LNCaP clone FGC (cell line): ENCODE measurements at regions not wholly inside any gene's neighbourhood (a gene's known extent, or its start where the extent isn't known, plus 50 kb on each side); places are given as distances from the start of the nearest gene placed in this dataset.
"Not testable (repeated sequence)": the region's sequence is repeated elsewhere in the genome, so short reads cannot be mapped to it uniquely, and the experiment has no call there.

Experiments
- DNase-seq: peaks from one replicate; pipeline ENCODE4 v3.0.0-alpha.2; 2011; ENCODE audit warnings: low read depth
- H3K4me3 ChIP-seq: 2 replicates; pipeline ENCODE4 v1.5.1; 2011; ENCODE audit warnings: mild to moderate bottlenecking, low read depth, low read length, control low read depth
- CTCF ChIP-seq: IDR thresholded peaks from 2 replicates; pipeline ENCODE4 v1.5.1; 2012; ENCODE audit warnings: mild to moderate bottlenecking; ENCODE audit not compliant: control insufficient read depth, insufficient read depth; ENCODE audit errors: extremely low read depth

- no peak overlapping the region for H3K4me3 ChIP-seq
- no peak for TF ChIP-seq CTCF
- DNase-seq = no peak
Measured at GRCh38 chr3:151675858-151676615, 57.7 kb upstream of the AADACL2 start.

- DNase-seq = no peak
- TF ChIP-seq CTCF = no peak
- no peak overlapping the region for H3K4me3 ChIP-seq
Measured at GRCh38 chr3:151673974-151674373, 59.8 kb upstream of the AADACL2 start.

- not testable (repeated sequence) for DNase-seq, H3K4me3 ChIP-seq
Measured at GRCh38 chr3:151667762-151668161, 66.0 kb upstream of the AADACL2 start.

GRCh38 chr3:151660885-151661284 is 72.8 kb upstream of the AADACL2 start:
- no peak overlapping the region for H3K4me3 ChIP-seq
- DNase-seq = no peak
- no peak for TF ChIP-seq CTCF

- no peak for DNase-seq
- no peak for TF ChIP-seq CTCF
- H3K4me3 ChIP-seq = no peak overlapping the region
Measured at GRCh38 chr3:151644986-151645385, 88.7 kb upstream of the AADACL2 start.

- TF ChIP-seq CTCF = no peak
- no peak overlapping the region for H3K4me3 ChIP-seq
- DNase-seq = no peak
Measured at GRCh38 chr3:151644020-151644620, 89.6 kb upstream of the AADACL2 start.

- DNase-seq = no peak
- no peak overlapping the region for H3K4me3 ChIP-seq
- TF ChIP-seq CTCF = no peak
Measured at GRCh38 chr3:151639418-151639740, 94.3 kb upstream of the AADACL2 start.
